ENCODE measurements at regions not wholly inside any gene's neighbourhood (a gene's known extent, or its start where the extent isn't known, plus 50 kb on each side); places are given as distances from the start of the nearest gene placed in this dataset.

GRCh38 chr12:58166643-58167042 lies 225.3 kb downstream of the ATP23 start:
- H3K79me2 ChIP-seq (ENCODE audit: insufficient read depth, low read length) = no peaks in the 10 kb centered on the region
- no peaks in the 10 kb centered on the region for H3K9me2 ChIP-seq (ENCODE audit: low read depth, low read length)
- H4K20me1 ChIP-seq (ENCODE audit: insufficient read depth, low read length) = no peaks in the 10 kb centered on the region
- no peaks in the 10 kb centered on the region for H3K27me3 ChIP-seq (ENCODE audit: insufficient read depth, low read length)
- H3K4me3 ChIP-seq (ENCODE audit: low read depth, low read length, poor library complexity, severe bottlenecking) = no peak overlapping the region
- no peak overlapping the region for H3K4me2 ChIP-seq (ENCODE audit: low read length)
- no peak overlapping the region for H3K27ac ChIP-seq (ENCODE audit: low read depth, low read length, poor library complexity, severe bottlenecking)
- no peaks in the 10 kb centered on the region for H3K4me1 ChIP-seq (ENCODE audit: insufficient read depth, low read length, severe bottlenecking)
- H2AFZ ChIP-seq (ENCODE audit: low read length) = no peak overlapping the region
- no peaks in the 10 kb centered on the region for H3K36me3 ChIP-seq (ENCODE audit: insufficient read depth, low read length)
- TF ChIP-seq CTCF (IDR thresholded peaks at IDR 0.05; ENCODE audit: low read length) (no peak), EZH2 (IDR thresholded peaks at IDR 0.05; ENCODE audit: borderline replicate concordance, low read length) (no peak)
- H3F3A ChIP-seq (ENCODE audit: insufficient read depth, low read length) = no peaks in the 10 kb centered on the region
- no peaks in the 10 kb centered on the region for H3K9me3 ChIP-seq (ENCODE audit: low read length)
- no peak overlapping the region for H3K9ac ChIP-seq (ENCODE audit: low read length)

GRCh38 chr12:58167622-58168021 lies 226.3 kb downstream of the ATP23 start:
- Histone ChIP-seq H3K36me3 (ENCODE audit: insufficient read depth, low read length) (no peaks in the 10 kb centered on the region), H2AFZ (ENCODE audit: low read length) (no peak overlapping the region), H4K20me1 (ENCODE audit: insufficient read depth, low read length) (no peaks in the 10 kb centered on the region), H3K79me2 (ENCODE audit: insufficient read depth, low read length) (no peaks in the 10 kb centered on the region), H3K4me3 (ENCODE audit: low read depth, low read length, poor library complexity, severe bottlenecking) (no peak overlapping the region), H3K9ac (ENCODE audit: low read length) (no peak overlapping the region), H3K4me1 (ENCODE audit: insufficient read depth, low read length, severe bottlenecking) (no peaks in the 10 kb centered on the region), H3F3A (ENCODE audit: insufficient read depth, low read length) (no peaks in the 10 kb centered on the region), H3K9me3 (ENCODE audit: low read length) (no peaks in the 10 kb centered on the region), H3K4me2 (ENCODE audit: low read length) (no peak overlapping the region), H3K9me2 (ENCODE audit: low read depth, low read length) (no peaks in the 10 kb centered on the region), H3K27ac (ENCODE audit: low read depth, low read length, poor library complexity, severe bottlenecking) (no peak overlapping the region), H3K27me3 (ENCODE audit: insufficient read depth, low read length) (no peaks in the 10 kb centered on the region)
- TF ChIP-seq CTCF (IDR thresholded peaks at IDR 0.05; ENCODE audit: low read length) (no peak), EZH2 (IDR thresholded peaks at IDR 0.05; ENCODE audit: borderline replicate concordance, low read length) (no peak)

DNA sequence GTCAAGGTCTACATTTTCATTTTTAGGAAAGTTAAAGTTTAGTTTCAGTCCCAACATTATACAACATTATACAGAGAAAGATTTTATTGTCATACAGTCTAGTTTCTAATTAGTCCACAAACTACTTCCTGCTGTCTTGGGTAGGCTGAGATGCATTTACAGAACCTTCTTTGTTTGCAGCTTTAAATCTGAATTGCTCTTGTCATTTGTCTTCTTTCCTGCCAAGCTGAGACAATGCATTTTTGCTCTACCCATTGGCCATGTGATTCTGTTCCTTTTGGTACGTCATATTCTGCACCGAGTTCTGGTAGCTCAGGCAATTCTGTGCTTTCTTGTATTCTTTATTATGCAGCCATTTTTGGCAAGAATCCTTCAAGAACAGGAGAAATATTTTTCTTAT lies 228.5 kb downstream of the ATP23 start:
- no peaks in the 10 kb centered on the region for H4K20me1 ChIP-seq (ENCODE audit: insufficient read depth, low read length)
- no peaks in the 10 kb centered on the region for H3F3A ChIP-seq (ENCODE audit: insufficient read depth, low read length)
- H3K79me2 ChIP-seq (ENCODE audit: insufficient read depth, low read length) = no peaks in the 10 kb centered on the region
- no peaks in the 10 kb centered on the region for H3K9me3 ChIP-seq (ENCODE audit: low read length)
- TF ChIP-seq EZH2 (IDR thresholded peaks at IDR 0.05; ENCODE audit: borderline replicate concordance, low read length) (no peak), CTCF (IDR thresholded peaks at IDR 0.05; ENCODE audit: low read length) (no peak)
- no peaks in the 10 kb centered on the region for H3K36me3 ChIP-seq (ENCODE audit: insufficient read depth, low read length)
- no peaks in the 10 kb centered on the region for H3K4me1 ChIP-seq (ENCODE audit: insufficient read depth, low read length, severe bottlenecking)
- H3K27me3 ChIP-seq (ENCODE audit: insufficient read depth, low read length) = no peaks in the 10 kb centered on the region
- no peak overlapping the region for H3K4me3 ChIP-seq (ENCODE audit: low read depth, low read length, poor library complexity, severe bottlenecking)
- no peak overlapping the region for H3K27ac ChIP-seq (ENCODE audit: low read depth, low read length, poor library complexity, severe bottlenecking)
- no peak overlapping the region for H3K9ac ChIP-seq (ENCODE audit: low read length)
- H3K4me2 ChIP-seq (ENCODE audit: low read length) = no peak overlapping the region
- no peaks in the 10 kb centered on the region for H3K9me2 ChIP-seq (ENCODE audit: low read depth, low read length)
- no peak overlapping the region for H2AFZ ChIP-seq (ENCODE audit: low read length)
